ENCODE measurements at regions not wholly inside any gene's neighbourhood (a gene's known extent, or its start where the extent isn't known, plus 50 kb on each side); places are given as distances from the start of the nearest gene placed in this dataset.

- DNase-seq = no peak
These were observed 201.7 kb downstream of the NUAK1 start for GRCh38 chr12:105937009-105937408.

GRCh38 chr12:105939181-105939721, 199.5 kb downstream of the NUAK1 start:
- no peak for DNase-seq

- DNase-seq = no peak
These were observed 196.5 kb downstream of the NUAK1 start for GRCh38 chr12:105942281-105942680.

DNA sequence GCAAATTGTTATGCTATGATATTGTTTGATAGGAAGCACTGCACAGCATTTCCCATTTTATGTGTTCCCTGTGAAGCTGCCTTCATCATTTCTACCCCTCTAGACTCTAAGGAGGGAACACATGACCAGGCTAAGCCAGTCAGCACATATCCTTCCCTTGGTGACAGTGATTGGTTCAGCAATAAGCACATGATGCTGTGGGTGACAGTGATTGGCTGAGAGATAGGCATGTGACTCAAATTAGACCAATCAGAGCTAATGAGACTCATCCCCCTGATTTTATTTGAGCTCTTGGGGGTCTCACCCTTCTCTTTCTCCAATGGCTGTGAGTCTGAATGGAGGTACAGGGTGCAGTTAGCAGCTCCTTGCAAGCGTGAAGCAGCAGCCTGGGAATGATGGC, 195.2 kb downstream of the NUAK1 start:
- DNase-seq = no peak

DNA sequence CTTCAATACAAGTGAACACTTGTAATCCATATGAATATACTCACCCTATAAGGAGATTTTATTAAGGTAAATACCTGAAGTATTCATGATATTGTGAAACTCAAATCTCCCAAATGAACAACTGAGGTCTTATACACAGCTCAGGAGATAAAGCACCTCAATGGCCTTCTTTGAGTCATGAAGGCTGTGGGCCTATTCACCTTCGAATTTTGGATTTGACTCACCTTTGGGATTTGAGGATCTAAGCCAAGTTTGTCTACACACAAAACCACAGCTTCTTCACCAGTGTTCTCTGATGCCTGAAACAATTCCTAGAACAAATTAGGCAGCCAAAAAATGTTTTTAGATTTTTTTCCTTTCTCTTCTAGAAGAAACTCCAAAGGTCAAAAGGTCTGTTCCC, 194.1 kb downstream of the NUAK1 start:
- DNase-seq = no peak

DNA sequence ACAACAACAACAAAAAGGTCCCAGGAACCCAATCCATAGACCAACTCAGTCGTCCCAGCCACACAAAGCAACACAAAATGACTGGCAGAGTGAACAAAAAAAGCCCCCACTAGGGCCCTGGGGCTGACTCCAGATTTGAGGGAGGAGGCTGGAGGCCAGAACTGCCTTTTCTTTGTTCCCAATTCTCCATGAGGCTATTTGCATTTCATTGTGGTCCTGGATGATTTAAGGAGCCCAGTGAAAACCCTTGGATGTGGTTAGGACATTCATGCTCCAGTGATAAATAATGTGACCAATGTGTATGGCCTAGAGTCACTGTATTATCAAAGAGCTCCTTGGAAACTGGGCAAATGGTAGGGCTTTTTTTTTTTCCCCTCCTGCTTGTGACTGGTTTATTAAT, 192.9 kb downstream of the NUAK1 start:
- DNase-seq = no peak

DNA sequence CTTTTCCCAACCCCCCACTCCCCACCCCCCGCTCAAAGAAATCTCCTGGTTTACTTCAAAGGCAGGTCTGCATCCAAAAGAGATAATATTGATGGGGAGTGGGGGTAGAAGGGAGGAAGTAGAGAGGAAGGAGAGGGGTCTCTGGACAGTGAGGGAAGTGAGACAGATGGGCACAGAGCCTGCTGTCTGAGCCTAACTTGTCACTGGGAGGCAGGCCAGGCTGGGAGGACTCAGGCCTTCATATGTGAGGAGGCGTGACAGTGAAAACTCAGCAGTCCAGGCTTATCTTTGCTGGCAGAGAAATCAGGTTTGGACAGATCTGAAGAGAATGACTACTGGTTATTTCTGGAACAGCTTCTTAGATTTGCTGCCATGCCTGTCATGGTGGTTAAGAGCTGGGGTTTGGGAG, 192.3 kb downstream of the NUAK1 start:
- no peak for DNase-seq

DNA sequence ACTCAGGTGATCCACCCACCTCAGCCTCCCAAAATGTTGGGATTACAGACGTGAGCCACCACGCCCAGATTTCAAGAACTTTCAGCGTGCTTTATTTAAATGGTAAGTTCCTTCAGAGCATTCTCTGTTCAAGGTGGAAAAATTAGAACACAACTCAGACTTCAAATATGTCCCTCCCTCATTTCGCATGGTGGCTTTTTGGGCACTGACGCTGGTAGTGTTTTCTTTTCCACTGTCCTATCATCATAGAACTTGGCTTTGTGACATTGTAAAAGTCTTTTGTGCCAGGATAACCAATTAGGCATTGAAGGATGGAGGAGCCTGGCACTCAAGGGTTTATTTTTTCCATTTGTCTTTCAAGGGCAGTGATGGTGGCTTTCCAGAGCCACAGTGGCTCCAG, 190.8 kb downstream of the NUAK1 start:
- DNase-seq = no peak

GRCh38 chr12:105948331-105948730, 190.4 kb downstream of the NUAK1 start:
- no peak for DNase-seq

GRCh38 chr12:105949391-105949790, 189.4 kb downstream of the NUAK1 start:
- no peak for DNase-seq

DNA sequence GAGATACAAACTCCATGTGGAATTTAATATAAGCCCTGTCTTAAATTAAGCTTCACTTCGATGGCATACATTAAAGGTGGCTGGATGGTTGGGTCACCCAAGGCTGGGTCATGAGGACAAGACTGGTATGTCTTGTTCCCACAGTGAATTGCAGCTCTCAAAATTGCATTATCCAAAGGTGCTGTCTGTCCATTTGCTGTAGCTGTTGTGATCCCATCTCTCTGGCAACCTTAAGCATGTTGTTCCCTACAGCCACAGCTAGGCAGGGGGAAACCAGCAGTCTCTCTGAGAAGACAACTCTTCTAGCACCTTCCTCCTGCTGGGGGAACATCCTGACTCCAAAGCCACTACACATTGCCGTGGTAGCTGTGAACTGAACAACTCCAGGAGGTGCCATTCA, 187.0 kb downstream of the NUAK1 start:
- no peak for DNase-seq

DNA sequence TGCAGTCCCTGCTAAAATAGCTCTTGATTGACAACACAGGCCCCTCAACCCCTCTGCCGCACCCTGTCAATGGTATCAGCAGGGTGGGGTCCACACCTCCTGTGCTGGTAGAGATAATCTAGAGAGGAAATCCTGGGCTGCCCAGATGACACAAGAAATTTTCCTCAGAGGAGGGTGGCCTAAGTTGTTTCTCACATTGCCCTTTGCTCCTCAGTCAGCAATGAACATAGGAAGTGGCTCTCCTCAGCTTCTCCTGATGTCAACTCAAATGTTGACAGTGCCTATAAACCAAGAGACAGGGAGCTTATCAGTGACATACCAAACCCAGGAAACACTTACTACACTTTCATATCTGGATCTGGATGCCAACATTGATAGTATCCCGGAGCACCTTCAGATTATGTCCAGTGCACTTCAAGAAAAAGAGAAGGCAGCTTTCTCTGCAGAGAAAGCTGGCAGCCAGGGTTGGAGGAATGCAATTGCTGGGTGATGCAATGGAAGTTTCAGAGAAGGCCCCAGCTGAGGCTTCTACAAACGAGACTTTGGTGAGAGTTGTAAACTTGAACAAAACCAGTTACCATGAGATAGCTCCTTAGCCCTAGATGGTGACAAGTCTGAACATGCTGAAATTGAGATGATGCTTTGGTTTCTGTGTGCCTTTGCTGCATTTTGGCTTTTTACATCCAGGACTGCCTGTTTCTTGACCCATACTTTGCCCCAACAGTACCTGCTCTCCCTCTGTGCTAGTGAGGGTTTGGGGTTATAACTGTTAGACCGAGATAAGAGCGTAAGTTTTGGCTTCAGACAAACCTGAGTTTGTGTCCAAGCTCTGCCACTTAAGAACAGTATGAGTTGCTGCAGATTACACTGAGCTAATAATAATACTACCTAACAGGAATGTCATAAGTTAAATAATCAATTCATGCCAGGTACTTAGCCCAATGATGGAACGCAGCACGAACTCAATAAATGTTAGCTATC, 183.5 kb downstream of the NUAK1 start:
- no peak for DNase-seq

DNA sequence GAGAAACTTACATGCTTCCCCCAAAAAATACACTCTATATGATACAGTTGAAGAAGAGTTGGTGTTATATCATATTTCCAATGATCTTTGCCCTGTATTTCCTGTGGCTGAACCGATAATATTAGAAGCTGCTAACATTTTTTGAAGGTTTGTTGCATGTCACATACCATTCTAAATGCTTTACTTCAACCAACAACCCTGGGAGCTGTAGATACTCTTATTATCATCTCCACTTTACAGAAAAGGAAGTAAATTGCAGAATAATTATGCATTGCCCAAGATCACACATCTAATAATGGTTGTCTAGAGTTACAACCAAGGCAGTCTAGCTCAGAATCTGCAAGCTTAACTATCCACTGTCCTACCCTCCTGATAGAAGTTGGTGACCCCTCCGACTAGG, 182.8 kb downstream of the NUAK1 start:
- DNase-seq = no peak

DNA sequence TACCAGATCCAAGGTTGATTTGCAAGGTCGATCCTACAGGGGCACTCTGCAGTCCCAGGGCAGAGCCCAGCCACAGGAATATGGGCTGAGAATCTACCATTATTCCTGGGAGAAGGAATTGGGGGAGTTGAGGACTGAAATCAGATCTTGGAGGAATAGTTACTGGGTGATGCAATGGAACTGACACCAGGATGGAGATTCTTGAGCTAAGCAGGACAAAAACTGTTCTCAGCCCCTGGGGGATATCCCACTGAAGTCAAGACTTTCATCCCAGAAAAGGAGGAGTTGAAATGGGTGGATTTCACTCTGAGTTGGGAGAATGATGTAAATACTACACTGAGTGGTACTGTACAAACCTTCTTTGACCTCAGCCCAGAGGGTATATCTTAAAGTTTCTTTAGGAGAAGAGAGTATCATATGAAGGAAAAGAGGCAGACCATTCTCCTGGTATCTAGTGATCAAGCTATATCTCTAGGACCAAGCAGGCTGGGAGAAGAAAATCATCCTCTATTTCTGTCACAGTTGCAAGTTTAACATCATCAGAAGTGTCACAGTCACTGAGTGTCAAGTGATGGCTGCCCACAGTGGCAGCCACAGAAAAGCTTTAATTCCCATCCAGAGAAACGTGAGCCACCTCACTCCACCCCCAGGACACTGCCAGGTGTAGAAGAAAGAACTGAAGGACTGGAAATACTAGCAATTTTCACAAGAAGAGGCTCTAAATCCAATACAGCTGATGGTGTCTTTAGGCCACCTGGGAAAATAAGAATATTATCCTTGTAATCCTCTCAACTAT, 181.9 kb downstream of the NUAK1 start:
- no peak for DNase-seq

- DNase-seq = no peak
These were observed 178.3 kb downstream of the NUAK1 start for GRCh38 chr12:105960319-105961083.

GRCh38 chr12:105961821-105962671, 176.7 kb downstream of the NUAK1 start:
- DNase-seq = no peak

DNA sequence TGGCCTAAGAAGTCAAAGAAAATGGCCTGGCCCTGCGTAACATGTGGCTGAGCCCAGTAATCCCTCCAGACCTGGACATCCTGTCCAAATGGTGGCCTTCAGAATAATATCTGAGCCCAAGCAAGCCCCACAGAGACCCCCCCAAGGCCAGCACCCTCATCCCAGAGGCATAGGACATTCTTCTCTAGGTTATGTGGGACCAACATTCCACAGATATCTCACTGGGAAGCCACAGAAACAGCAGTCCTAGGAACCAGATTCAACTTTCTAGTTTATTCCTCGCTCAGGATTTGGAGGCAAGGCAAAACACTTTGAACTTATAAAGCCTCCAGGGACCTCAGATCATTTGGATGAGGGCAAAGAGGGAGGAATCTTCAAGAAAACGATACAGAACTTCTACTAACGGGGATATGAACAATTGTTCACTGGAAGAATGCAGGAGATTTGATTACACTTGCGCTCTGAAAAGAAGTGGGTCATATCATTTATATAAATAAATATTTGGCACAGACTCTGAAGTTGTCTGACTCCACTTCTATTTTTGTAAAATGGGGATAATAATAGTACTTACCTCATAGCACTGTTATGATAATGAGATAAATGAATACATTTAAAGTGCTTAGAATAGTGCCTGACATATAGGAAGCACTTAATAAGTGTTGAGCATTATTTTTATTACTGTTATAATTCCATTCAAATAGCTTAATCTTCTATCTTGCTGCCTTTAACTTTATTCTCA, 171.5 kb downstream of the NUAK1 start:
- no peak for DNase-seq

- DNase-seq = no peak
These were observed 170.7 kb downstream of the NUAK1 start for GRCh38 chr12:105968025-105968424.

DNA sequence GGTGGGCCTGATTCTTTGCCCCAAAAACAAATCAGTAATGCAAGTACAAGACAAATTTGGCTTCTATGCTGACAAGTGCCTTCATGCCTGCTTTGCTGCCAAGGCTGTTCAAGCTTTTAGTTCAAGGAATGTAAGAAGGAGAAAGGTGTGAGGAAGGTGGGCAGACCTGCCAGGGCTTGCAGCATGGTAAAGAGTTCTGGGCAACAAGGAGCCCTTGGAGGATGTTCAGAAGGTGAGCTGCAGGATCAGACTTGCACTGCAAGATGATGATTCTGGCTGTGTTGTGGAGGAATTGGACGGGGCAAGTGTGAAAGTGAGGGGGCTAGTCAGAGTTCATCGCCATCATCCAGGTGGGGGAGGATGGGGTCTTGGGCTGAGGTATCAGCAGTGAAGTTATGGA, 167.9 kb downstream of the NUAK1 start:
- DNase-seq = no peak

GRCh38 chr12:105974738-105975137, 164.0 kb downstream of the NUAK1 start:
- no peak for DNase-seq

DNA sequence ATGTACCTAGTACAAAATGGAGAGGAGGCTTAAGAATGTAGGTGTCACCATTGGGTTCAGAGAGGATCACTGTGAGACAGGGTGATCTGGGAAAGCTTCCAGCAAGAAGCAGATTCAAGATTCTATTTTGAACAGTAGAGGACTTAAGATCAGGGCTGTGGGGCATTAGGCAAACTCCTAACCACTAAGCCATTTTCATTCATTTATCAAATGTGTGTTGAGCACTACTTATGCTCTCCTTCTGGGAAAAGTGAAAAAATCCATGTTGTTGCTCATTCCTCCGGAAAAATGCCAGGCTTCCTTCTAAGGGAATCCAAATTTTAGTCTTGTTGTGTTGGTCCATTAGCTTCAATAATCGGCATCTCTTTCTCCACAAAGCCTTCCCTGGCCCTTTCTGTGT, 163.4 kb downstream of the NUAK1 start:
- no peak for DNase-seq
